ENCODE measurements at regions not wholly inside any gene's neighbourhood (a gene's known extent, or its start where the extent isn't known, plus 50 kb on each side); places are given as distances from the start of the nearest gene placed in this dataset.

DNA sequence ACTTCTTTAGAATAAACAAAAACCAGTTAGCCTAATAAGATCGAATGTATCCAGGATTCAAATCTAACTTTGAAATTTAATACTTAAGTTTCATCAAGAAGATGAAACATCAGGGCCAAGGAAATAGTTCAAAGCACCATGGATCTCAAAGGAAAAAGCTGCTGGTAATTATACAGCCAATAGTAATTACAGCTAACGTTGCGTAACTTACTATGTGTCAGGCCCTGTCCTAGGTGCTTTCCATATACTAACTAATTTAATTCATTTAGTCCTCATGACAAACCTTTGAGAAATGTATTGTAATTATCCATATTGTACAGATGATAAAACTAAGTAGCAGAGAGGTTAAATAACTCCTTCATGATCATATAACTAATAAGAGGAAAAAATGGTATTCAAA is 598.6 kb downstream of the NYAP2 start:
- TF ChIP-seq, protein P1, sequence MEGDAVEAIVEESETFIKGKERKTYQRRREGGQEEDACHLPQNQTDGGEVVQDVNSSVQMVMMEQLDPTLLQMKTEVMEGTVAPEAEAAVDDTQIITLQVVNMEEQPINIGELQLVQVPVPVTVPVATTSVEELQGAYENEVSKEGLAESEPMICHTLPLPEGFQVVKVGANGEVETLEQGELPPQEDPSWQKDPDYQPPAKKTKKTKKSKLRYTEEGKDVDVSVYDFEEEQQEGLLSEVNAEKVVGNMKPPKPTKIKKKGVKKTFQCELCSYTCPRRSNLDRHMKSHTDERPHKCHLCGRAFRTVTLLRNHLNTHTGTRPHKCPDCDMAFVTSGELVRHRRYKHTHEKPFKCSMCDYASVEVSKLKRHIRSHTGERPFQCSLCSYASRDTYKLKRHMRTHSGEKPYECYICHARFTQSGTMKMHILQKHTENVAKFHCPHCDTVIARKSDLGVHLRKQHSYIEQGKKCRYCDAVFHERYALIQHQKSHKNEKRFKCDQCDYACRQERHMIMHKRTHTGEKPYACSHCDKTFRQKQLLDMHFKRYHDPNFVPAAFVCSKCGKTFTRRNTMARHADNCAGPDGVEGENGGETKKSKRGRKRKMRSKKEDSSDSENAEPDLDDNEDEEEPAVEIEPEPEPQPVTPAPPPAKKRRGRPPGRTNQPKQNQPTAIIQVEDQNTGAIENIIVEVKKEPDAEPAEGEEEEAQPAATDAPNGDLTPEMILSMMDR (IDR thresholded peaks at IDR 0.05): no peak
- no peak for TF ChIP-seq POLR2A (IDR thresholded peaks at IDR 0.05)
- TF ChIP-seq POLR2AphosphoS5 (IDR thresholded peaks at IDR 0.05): no peak
- TF ChIP-seq EP300 (IDR thresholded peaks at IDR 0.05): no peak
